CD4-positive, alpha-beta T cell treated with Interleukin-15 for 1 hour (primary cell): ENCODE measurements at regions not wholly inside any gene's neighbourhood (a gene's known extent, or its start where the extent isn't known, plus 50 kb on each side); places are given as distances from the start of the nearest gene placed in this dataset.
"Not testable (repeated sequence)": the region's sequence is repeated elsewhere in the genome, so short reads cannot be mapped to it uniquely, and the experiment has no call there.

ENCODE experiments used
- DNase-seq: peaks from one replicate; pipeline ENCODE4 v3.0.0-alpha.2; 2020

- no peak for DNase-seq
Observed at GRCh38 chr2:234796045-234796591, 155.7 kb upstream of the SH3BP4 start.

GRCh38 chr2:234795272-234795920 lies 156.4 kb upstream of the SH3BP4 start:
- no peak for DNase-seq

GRCh38 chr2:234794866-234795265 lies 157.0 kb upstream of the SH3BP4 start:
- DNase-seq = no peak

GRCh38 chr2:234793212-234793785 lies 158.5 kb upstream of the SH3BP4 start:
- DNase-seq = no peak

GRCh38 chr2:234792621-234793022 lies 159.2 kb upstream of the SH3BP4 start:
- DNase-seq = no peak

- not testable (repeated sequence) for DNase-seq
Observed at GRCh38 chr2:234792096-234792495, 159.7 kb upstream of the SH3BP4 start.

- DNase-seq = no peak
Observed at GRCh38 chr2:234790380-234790779, 161.4 kb upstream of the SH3BP4 start.

- DNase-seq = no peak
Observed at GRCh38 chr2:234789556-234790325, 162.1 kb upstream of the SH3BP4 start.

- DNase-seq = no peak
Observed at GRCh38 chr2:234788841-234789240, 163.0 kb upstream of the SH3BP4 start.

GRCh38 chr2:234788381-234788780 lies 163.4 kb upstream of the SH3BP4 start:
- DNase-seq = no peak

GRCh38 chr2:234787114-234787513 lies 164.7 kb upstream of the SH3BP4 start:
- DNase-seq = no peak

GRCh38 chr2:234773764-234774409 lies 177.9 kb upstream of the SH3BP4 start:
- no peak for DNase-seq

GRCh38 chr2:234773129-234773528 lies 178.7 kb upstream of the SH3BP4 start:
- no peak for DNase-seq

GRCh38 chr2:234772733-234773060 lies 179.1 kb upstream of the SH3BP4 start:
- DNase-seq = no peak

- no peak for DNase-seq
Observed at GRCh38 chr2:234771980-234772732, 179.7 kb upstream of the SH3BP4 start.

- DNase-seq = no peak
Observed at GRCh38 chr2:234771176-234771575, 180.6 kb upstream of the SH3BP4 start.

- no peak for DNase-seq
Observed at GRCh38 chr2:234770715-234771141, 181.1 kb upstream of the SH3BP4 start.

- no peak for DNase-seq
Observed at GRCh38 chr2:234770031-234770506, 181.7 kb upstream of the SH3BP4 start.

GRCh38 chr2:234768608-234769196 lies 183.1 kb upstream of the SH3BP4 start:
- DNase-seq = no peak

- DNase-seq = no peak
Observed at GRCh38 chr2:234765279-234765678, 186.5 kb upstream of the SH3BP4 start.

GRCh38 chr2:234764372-234764771 lies 187.4 kb upstream of the SH3BP4 start:
- no peak for DNase-seq
